Inflammatory macrophage treated with lipopolysaccharide for 4 hours (primary cell): ENCODE measurements at regions not wholly inside any gene's neighbourhood (a gene's known extent, or its start where the extent isn't known, plus 50 kb on each side); places are given as distances from the start of the nearest gene placed in this dataset.

Source experiments
- DNase-seq: peaks from one replicate; pipeline ENCODE4 v3.0.0-alpha.2; 2020

DNA sequence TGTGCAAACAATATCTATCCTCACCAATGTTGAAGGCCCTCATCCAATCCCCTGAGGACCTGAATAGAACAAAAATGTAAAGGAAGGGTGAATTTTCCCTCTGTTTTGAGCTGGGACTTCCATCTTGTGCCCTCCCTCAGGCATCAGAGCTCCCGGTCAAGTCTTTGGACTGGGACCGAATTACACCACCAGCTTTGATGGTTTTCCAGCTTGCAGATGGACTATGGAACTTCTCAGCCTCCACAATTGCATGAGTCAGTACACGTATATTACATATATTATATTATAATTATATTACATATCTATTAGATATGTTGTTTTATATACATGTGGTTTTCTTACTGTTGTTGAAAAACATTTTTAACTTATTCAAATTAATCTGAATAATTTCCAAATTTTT is 496.4 kb downstream of the CMPK2 start:
- no peak for DNase-seq

DNA sequence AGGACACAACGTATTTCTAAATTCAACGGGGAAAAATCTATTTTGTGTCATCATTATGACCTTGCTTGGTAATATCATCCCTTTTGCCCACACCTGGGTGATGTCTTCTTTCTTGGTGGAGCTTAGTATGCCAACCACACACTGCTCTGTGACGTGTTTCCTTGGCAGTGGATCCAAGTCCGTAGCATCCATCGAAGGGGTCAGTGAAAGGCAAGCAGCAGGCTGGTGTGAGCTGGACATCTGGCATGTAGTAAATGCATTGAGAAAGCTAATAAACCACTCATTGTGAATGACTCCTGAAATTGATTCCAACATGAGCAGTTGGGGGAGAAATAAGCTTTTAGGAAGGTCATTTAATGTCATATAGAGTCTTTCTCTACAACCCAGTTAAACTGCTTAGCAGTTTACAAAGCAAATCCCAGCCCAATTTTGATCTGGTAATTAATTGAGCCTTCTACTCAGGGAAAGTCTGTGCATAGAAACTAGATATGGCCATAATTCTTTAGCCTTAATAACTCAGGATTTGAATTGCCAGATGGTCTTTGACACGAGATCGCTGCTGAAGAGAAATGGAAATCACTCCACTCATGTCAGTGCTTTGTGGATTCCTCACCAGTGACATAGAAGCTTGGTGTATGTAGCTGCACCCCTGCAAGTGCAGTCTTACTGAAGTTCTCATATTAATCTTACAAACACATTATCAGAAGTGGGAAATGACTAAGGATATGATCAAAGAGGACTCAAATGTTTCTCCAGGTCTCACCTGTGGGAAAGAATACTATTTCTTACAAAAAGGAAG is 494.8 kb downstream of the CMPK2 start:
- no peak for DNase-seq

DNA sequence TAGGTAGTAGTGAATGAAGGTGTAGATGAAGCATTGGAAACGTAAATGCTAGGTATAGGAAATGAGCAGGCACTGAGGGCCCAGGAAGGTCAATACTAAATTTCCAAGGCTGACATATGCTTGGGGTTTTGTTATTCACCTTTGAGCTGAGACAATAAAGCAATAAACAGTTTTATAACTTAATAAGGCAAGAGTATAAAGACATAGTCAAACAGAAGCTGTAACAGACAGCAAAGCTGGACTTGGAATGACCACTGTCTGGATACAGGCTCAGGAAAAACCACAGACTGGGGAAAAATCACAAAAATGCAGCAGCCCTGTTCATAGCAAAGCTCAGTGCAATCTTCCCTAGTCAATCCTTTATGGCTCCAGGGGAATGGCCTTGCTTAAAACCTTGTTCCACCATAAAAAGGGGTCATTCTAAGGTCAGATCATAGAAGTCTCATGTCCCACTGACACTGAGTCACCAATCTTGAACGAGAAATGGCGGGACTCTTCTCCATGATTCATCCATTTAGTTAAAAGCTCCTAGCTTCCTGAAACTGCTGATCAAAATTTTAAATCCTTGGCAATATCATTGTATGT is 493.3 kb downstream of the CMPK2 start:
- DNase-seq = no peak

DNA sequence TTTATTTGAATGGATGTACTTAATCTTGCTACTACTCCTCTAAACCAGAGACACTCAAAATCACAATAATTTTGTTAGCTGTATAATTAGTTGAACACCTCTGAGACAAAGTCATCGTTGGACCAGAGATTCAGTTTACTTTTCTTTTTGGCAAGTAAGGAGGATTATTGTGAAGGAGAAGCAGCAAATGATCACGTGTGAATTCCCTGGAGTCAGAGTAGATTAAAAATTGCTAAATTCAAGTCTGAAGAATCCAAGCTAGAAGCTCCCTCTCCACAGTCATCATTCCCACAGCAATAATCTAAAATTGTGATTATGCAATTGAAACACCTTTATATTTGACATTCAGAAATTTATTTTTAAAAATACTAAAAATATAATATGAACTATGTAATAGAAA is 484.4 kb downstream of the CMPK2 start:
- no peak for DNase-seq

DNA sequence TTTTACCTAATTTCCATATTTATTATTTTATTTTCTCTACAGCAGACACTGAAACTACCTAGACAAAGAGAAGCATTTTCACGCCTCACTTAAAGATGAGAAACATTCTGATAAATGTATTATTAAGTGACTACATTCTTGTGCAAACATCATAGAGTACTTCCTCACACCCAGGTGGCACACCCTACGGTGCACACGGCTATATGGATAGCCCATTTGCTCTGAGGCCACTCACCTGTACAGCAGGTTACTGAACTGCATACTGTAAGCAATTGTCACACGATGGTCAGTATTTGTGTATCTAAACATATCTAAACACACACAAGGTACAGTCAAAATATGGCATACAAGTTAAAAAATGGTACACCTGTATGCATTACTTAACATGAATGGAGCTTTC is 481.4 kb downstream of the CMPK2 start:
- DNase-seq = no peak

DNA sequence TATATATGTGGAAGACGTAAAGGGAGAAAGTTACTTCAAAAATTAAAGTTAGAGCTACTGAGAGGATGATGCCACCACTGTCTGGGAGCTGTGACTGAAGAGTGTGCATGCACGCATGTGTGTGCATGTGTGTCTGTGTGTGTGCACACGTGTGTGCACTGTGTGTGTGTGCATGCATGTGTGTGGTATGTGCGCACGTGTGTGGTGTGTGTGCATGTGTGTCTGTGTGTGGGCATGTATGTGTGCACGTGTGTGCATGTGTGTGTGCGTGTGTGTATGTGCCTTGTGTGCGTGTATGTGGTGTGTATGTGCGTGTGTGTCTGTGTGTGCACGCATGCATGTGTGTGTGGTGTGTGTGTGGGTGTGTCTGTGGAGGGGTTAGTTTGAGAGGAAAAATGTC is 473.4 kb downstream of the CMPK2 start:
- no peak for DNase-seq

DNA sequence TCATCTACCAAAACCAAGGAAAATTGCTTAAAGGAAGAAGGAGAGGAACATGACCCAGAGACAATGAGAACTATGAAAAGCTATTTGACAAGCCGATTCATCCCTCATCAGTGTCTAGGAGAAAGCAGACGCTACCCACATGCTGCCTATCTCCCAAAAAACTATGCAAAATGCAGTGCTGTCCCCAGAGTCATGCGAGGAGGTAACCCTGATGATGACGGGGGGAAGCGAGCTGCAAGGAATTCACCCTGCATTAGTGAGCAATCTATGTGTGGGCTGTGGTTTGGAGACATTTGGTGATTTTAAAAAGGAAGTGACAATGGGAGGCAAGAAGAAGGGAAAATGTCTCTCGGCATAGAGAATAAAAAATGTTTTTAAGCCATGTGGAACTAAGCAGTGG is 472.7 kb downstream of the CMPK2 start:
- no peak for DNase-seq

DNA sequence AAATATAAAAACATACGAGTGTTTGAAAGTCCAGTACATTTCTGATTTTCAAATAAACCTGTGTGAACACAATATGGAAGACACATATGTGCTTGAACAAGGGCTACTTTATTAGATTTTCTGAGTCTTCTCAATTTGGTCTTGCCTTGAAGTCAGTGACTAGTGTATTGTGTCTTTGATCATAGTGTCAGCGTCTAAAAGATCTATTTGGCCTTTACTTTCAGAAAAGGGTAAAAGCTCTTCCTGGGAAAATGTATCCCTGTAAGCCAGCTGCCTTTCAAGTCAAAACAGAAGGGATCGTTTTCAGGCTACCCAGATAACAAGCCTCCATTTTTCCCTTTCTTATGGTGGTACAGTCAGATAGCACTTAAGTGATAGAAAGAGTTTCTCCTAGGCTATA is 471.9 kb downstream of the CMPK2 start:
- DNase-seq = no peak

DNA sequence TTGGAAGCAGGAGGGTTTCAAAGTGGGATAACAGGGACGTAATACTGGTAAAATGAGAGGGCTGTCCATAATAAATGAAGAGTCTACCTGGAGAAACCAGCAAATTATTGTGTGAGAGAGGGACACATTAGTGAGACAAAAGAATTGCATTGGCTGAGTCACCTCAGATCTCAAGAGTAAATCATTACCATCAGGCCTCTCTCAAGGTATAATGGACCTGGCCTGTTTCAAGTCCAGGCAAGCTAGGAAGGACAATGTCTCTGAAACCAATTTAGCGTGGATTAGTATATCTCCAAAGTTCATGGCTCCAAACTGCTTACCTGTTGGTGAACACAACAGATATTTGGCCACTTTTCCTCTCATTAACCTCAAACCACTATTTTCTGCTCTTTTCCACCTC is 471.4 kb downstream of the CMPK2 start:
- no peak for DNase-seq

DNA sequence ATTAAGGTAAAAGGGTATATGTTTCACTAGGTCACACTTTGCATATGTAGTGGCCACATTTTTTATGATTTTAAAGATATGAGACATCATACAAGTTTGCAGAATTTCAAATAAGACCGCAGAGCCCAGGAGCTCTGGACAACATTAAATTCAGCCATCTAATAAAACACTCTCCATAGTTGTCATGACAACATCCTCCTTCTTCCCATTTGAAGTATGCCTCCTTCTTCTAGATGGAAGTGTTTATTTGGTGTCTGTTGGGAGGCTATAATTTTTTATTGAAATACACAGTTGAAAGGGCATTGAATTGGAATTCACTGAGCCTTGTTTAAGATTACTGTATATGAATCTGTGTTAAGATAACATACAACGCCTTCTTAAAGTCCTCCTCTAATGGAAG is 467.3 kb downstream of the CMPK2 start:
- DNase-seq = no peak

DNA sequence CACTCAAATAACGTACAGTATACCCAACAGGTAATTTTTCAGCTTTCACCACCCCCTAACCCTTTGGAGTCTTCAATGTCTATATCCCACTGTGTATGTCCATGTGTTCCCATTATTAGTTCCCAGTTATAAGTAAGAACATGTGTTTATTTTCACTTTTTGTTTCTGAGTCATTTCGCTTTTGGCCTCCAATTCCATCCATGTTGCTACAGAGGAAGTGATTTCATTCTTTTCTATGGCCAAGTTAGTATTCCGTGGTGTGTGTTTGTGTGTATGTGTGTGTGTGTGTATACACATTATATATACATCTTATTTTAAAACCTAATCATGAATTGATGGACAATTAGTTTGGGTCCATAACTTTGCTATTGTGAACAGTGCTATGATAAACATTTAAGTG is 464.4 kb downstream of the CMPK2 start:
- no peak for DNase-seq

DNA sequence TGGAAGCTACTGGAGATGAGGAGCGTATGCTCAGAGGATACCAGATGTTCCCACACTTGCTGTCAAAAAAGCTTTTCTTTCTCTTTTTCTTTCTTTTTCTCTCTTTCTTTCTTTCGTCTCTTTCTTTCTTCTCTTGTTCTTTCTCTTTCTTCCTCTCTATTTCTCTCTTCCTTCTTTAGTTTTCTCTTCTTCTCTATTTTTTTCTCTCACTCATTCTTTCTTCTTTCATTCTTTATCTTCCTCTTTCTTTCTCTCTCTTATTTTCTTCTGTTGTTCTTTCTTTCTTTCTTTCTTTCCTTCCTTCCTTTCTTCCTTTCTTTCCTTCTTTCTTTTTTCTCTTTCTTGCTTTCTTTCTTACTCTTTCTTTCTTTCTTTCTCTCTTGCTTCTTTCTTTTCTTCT is 457.6 kb downstream of the CMPK2 start:
- DNase-seq = no peak

DNA sequence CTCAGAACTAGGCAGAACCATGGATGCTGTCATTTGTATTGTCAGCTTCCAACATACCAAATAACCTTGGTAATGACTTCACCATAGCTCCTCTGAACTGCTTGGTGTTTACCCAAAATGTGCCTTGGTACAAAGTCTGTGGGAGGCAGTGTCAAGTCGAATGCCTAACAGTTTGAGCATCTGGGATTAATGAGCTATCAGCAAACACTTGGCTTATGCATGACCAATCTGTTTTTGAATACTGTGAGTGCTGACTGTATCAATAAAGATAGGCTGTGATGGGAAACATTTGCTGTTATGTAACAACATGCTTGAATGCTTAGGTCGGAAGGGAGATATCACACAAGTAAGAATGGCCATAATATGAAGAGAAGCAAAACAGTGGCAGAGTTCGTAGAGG is 455.4 kb downstream of the CMPK2 start:
- no peak for DNase-seq

DNA sequence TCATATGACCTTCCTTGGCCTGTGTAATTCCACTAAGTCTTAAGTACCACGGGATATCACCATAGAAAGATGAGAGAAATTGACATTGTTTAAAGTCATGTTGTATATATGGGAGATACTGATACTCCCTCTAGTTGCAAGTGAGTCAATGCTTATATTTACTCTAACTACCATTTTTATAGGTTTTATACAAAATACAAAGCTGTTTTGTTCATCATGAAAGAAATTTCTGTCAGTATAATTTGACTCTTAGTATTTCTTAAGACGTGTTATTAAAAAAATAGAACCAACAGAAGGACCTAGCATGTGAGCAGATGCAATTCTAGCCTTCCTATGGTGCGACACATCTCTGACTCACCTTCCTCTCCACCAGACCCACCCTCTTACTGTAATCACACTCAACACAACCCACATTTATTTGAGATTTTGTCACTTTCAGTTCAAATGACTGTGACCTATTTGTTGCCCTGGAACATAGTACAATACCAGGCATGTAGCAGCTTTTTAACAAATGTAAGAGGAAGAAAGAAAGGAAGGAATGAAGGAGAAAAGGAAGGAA is 453.1 kb downstream of the CMPK2 start:
- DNase-seq = no peak

DNA sequence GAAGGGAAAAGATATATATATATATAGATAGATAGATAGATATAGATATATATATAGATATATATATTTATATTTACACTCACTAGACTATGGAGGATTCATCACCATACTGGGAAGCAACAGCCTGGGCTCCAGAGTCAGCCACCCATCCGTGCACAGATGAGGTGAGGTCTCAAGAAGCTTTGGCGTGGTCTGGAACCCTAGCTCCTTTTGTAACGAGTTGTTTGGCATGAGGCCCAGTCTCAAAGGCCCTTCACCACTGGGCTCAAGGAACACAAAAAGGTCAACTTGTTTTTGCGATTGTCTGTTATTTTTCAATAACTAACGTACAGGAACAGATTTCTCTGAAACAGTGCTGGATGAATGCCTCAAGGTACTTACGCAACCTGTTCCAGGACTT is 448.7 kb downstream of the CMPK2 start:
- no peak for DNase-seq

DNA sequence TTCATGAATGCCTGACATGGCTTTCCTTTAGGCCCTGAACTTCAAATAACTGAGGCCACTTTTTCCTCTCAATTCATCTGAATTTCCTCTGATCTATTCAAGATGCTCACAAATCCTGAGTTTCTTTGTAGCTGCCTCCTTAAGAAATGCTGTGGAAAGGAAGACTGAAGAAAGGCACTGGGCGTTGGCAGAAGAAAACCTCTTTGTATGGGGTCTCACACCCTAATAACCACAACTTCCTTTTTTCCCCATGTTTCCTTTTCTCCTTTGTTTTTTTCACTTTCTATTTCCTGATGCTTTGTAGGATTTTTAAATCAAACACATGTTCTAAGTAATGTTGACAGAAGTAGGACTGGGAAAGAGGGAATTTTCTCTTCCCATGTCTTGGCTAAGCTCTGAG is 447.4 kb downstream of the CMPK2 start:
- no peak for DNase-seq

DNA sequence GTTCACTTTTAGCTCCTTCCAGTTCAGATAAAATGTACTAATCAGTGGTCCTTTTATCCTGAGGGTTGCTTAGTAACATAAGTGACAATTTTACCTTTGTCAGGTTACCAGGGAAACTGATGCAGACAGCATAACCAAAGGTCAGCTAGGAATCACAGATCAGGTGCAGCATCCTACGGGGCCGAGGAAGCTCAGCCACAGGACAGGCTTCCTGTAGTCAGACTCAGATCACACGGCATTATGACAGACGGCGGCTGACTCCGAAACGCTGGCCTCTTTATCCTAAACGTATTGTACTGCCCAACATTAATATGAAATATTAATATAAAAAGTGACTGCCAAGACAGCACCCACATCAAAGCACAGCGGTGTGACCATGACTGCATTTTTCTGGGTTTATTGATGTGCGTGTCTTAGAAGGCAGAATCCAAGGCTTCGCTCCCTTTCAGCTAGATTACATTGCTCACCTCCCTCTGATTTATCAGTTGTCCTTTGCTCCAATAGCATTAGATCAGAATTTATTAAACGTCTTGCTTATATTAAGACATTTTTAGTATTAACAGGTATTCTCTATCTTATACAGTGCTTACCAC is 444.5 kb downstream of the CMPK2 start:
- DNase-seq = no peak

DNA sequence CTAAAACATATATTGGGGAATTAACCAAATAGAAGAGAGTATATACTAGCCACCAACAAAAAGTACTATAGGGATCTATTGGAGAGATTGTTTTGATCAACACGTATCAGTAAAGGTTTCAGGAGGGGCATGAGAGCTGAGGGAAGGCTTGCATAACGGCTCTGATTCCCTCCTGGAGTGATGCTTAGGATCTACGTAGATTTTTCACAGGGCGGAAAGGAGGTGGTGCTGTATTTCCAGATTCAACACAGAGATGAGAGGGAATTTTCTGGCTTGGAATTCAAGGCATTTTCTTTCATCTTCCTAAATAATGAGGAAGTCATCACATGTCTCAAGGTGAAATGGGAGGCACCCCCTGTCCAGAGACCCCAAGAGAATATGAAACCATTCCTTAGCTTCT is 443.8 kb downstream of the CMPK2 start:
- no peak for DNase-seq

DNA sequence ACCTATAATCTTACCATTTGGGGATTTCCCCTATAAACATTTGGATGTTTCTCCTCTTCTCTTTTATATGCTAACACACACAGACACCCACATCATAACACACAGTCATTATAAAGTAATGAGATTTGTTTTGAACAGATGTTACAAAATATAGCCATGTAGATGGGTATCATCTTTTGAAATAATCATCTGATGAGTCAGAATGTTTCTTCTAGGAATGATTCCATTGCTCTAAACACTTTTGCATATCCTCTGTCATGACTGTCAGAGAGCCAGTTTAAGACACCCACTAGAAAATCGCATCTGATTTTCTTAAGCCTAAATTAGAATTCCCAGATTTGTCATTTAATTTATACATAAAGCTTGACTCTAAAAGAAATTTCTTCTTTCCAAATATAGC is 442.6 kb downstream of the CMPK2 start:
- DNase-seq = no peak

DNA sequence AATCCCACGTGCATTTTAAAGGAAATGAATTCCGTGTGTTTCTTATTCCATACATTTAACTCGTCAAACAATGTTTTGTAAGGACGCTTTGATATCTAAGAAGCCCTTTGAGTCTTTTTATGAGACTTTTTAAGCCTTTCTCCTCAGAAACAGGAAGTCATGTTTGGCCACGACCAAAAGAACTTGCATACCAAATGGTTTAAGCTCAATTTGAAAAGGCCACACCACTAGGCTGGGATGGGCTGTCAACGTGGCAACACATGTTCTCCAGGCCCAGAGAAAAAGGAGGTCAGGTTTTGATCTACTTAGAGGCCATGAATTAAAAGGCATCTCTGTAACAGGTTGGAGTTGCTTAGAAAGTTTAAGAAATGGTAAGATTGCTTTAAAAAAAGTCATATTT is 441.8 kb downstream of the CMPK2 start:
- no peak for DNase-seq

DNA sequence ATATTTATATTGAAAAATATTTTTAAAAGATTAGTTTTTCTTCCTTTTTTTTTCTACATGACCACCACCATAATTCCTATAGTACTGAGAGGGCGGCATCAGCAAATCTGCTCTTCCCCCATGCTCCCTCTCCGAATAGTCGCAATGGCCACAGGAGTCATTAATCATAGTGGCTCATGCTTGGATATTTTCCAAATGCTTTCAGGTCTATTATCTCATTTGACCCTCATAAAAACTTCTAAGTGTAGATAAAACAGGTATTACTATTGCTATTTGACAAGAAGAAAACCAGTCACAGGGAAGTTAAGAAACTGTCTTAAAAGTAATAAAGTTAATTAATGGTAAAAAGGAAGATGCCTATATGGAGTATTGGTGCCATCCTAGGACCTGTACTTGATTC is 440.7 kb downstream of the CMPK2 start:
- no peak for DNase-seq

DNA sequence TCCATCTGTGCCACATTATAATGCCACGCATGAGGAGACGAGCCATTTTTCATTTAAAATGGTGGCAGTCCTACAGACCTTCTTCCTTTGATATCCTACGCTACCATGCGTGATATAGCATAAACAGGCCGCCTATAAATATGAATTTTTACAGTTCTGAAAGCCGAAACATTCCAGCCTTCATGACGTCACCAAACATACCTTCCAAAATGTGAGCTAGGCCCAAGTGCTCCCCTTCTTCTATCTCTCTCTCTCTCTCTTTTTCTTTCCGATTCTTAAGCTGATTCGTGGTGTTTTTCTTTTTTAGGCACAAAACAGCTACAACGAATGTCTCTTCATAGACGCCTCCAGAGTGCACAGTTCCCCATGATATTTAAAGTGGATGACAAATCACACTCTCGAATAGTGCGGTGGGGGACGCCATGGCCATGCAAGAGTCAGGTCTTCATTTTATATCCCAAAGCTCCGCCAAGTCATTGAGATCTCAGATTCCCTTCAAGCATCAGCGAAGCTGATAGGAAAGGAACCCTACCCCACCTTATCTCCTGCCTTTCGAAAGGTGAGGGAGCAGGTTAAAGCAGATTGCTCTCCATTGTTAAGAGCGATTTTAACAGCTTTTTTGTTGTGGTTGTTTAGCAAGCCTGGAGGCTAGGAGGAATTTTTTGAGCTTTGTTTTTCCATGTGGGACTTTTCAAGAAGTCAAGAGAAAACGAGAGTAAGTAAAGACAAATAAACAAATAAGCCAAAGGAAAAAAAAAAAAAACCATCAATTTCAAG is 436.3 kb downstream of the CMPK2 start:
- no peak for DNase-seq

DNA sequence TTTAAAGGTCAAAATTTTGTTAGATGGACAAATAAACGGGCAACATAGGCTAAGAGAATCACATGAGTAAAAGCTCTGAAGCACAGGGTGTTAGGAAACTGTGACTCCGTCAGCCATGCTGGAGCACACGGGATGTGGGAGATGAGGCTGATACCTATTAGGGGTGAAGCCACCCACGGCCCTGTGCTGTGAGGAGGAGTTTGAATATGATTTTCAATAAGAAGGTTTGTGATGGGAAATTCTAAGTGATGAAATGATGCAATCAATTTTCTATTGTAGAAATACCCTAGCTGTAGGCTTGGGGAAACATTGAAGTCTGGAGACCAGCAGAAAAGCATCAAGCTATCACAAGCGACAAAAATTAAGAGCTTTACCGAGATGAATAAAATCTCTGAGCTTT is 431.3 kb downstream of the CMPK2 start:
- DNase-seq = no peak

DNA sequence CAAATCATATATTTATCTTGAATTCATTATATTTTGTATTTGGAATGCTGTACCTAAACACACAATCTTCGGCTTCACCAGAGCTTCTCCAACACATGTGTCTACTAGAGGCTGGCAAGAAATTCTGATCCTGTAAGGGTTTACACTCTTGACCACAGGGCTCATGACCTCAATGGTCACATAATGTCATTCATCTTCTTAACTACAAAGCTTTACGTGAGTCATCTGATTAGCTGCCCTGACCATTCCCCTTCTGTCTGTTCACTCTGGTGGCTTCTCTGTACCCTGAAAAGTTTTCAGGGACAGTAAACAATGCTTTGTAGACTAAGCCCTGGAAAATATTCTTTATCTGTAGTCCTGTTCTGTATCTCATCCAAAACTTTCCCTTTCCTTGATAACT is 423.9 kb downstream of the CMPK2 start:
- no peak for DNase-seq
